Upper lobe of left lung (tissue), 6 donors: ENCODE measurements at regions not wholly inside any gene's neighbourhood (a gene's known extent, or its start where the extent isn't known, plus 50 kb on each side); places are given as distances from the start of the nearest gene placed in this dataset.

Source experiments
- ATAC-seq, 2 donors: fragments of 200-7000 bp; cut with Tn5 transposase; one replicate each; pipeline ENCODE4 v1.9.1; 2022; ENCODE audit warnings: mild to moderate bottlenecking in 2 of 2, moderate library complexity in 2 of 2; ENCODE audit not compliant: low FRiP score in 2 of 2
- DNase-seq, 2 donors: peaks; one replicate each; pipeline ENCODE4 v3.0.0-alpha.2; 2019 to 2020
- H3K27ac ChIP-seq, 4 donors: fragments of 200-600 bp; sonication (generic); one replicate each; pipeline ENCODE4 v1.5.1; 2016 to 2019
- H3K27me3 ChIP-seq, 4 donors: fragments of 200-600 bp; sonication (generic); one replicate each; pipeline ENCODE4 v1.5.1; 2017 to 2019
- H3K36me3 ChIP-seq, 4 donors: fragments of 200-600 bp; sonication (generic); one replicate each; pipeline ENCODE4 v1.5.1; 2016 to 2019
- H3K4me1 ChIP-seq, 4 donors: fragments of 200-600 bp; sonication (generic); one replicate each; pipeline ENCODE4 v1.5.1; 2018 to 2019
- H3K4me3 ChIP-seq, 4 donors: fragments of 200-600 bp; sonication (generic); one replicate each; pipeline ENCODE4 v1.5.1; 2017 to 2019; ENCODE audit warnings: mild to moderate bottlenecking in 2 of 4, moderate library complexity in 1 of 4
- H3K9me3 ChIP-seq, 4 donors: fragments of 200-600 bp; sonication (generic); one replicate each; pipeline ENCODE4 v1.5.1; 2018 to 2019
- CTCF ChIP-seq, 6 experiments: fragments of 450-650 bp in 4 of 6; fragments of 200-600 bp in 2 of 6; sonication (generic) in 2 of 6; IDR thresholded peaks; one replicate each; pipeline ENCODE4 v1.5.1; 2016 to 2019; ENCODE audit warnings: antibody characterized with exemption in 6 of 6
- EP300 ChIP-seq, 4 donors: sonication (generic); formaldehyde crosslinking; IDR thresholded peaks; one replicate each; pipeline ENCODE4 v1.5.1; 2017; ENCODE audit warnings: antibody characterized with exemption in 4 of 4, control low read depth in 2 of 4
- POLR2A ChIP-seq, 4 donors: fragments of 450-650 bp; IDR thresholded peaks; one replicate each; pipeline ENCODE4 v1.5.1; 2016 to 2017; ENCODE audit warnings: antibody characterized with exemption in 4 of 4, mild to moderate bottlenecking in 2 of 4
- POLR2AphosphoS5 ChIP-seq, 2 donors: sonication (generic); formaldehyde crosslinking; IDR thresholded peaks; one replicate each; pipeline ENCODE4 v1.5.1; 2017; ENCODE audit warnings: antibody characterized with exemption in 2 of 2
- WGBS, 2 donors: methylation state at CpG; one replicate each; pipeline ENCODE4 v1.1.5; 2017 to 2018; 5-methylcytosine and 5-hydroxymethylcytosine counted together
- donor health status: DM: no; HTN: no; CAD: no; lungs with moderate emphysema.
- donor health status: DM: no; HTN: yes; CAD: no; lungs with severe emphysema.

GRCh38 chr19:28422791-28423650, 789.9 kb downstream of the UQCRFS1 start:
- no peak overlapping the region for H3K4me3 ChIP-seq
- no peaks in the 10 kb centered on the region for H3K4me1 ChIP-seq
- DNase-seq (no peak), ATAC-seq (no peak)
- WGBS, 2 donors, result 69 to 71% methylated on average over 6 of the region's 6 CpGs
- H3K9me3 ChIP-seq, result no peaks in the 10 kb centered on the region
- no peak overlapping the region for H3K27ac ChIP-seq
- TF ChIP-seq CTCF (IDR thresholded peaks at IDR 0.05) (no peak), EP300 (IDR thresholded peaks at IDR 0.05) (no peak), POLR2A (IDR thresholded peaks at IDR 0.05) (no peak), POLR2AphosphoS5 (IDR thresholded peaks at IDR 0.05) (no peak)
- H3K27me3 ChIP-seq, result no peaks in the 10 kb centered on the region
- H3K36me3 ChIP-seq, result no peaks in the 10 kb centered on the region

- no peak overlapping the region for H3K4me3 ChIP-seq
- DNase-seq (no peak), ATAC-seq (no peak)
- no peaks in the 10 kb centered on the region for H3K27me3 ChIP-seq
- TF ChIP-seq EP300 (IDR thresholded peaks at IDR 0.05) (no peak), POLR2AphosphoS5 (IDR thresholded peaks at IDR 0.05) (no peak), CTCF (IDR thresholded peaks at IDR 0.05) (no peak), POLR2A (IDR thresholded peaks at IDR 0.05) (no peak)
- H3K4me1 ChIP-seq, result no peaks in the 10 kb centered on the region
- H3K27ac ChIP-seq, result no peak overlapping the region
- no peaks in the 10 kb centered on the region for H3K36me3 ChIP-seq
- WGBS, 2 donors, result 81 to 83% methylated on average over 7 of the region's 7 CpGs
- H3K9me3 ChIP-seq, result no peaks in the 10 kb centered on the region
These were observed 790.9 kb downstream of the UQCRFS1 start for GRCh38 chr19:28422046-28422445.

- no peak overlapping the region for H3K4me3 ChIP-seq
- H3K27ac ChIP-seq, result no peak overlapping the region
- TF ChIP-seq POLR2A (IDR thresholded peaks at IDR 0.05) (no peak), EP300 (IDR thresholded peaks at IDR 0.05) (no peak), POLR2AphosphoS5 (IDR thresholded peaks at IDR 0.05) (no peak), CTCF (IDR thresholded peaks at IDR 0.05) (no peak)
- no peak for ATAC-seq
- H3K27me3 ChIP-seq, result no peaks in the 10 kb centered on the region
- WGBS, 2 donors, result 70 to 74% methylated on average over 7 to 13 of the region's 13 CpGs
- H3K4me1 ChIP-seq, result no peaks in the 10 kb centered on the region
- H3K36me3 ChIP-seq, result no peaks in the 10 kb centered on the region
- DNase-seq, result no peak
- no peaks in the 10 kb centered on the region for H3K9me3 ChIP-seq
These were observed 792.0 kb downstream of the UQCRFS1 start for GRCh38 chr19:28420811-28421550.

GRCh38 chr19:28419312-28419711, 793.6 kb downstream of the UQCRFS1 start:
- no peaks in the 10 kb centered on the region for H3K36me3 ChIP-seq
- DNase-seq (peak in 1 of 2 donors; percentile 10), ATAC-seq (no peak)
- H3K27me3 ChIP-seq, result no peaks in the 10 kb centered on the region
- H3K9me3 ChIP-seq, result no peaks in the 10 kb centered on the region
- TF ChIP-seq POLR2A (IDR thresholded peaks at IDR 0.05) (no peak), POLR2AphosphoS5 (IDR thresholded peaks at IDR 0.05) (no peak), CTCF (IDR thresholded peaks at IDR 0.05) (no peak), EP300 (IDR thresholded peaks at IDR 0.05) (no peak)
- H3K4me1 ChIP-seq, result no peaks in the 10 kb centered on the region
- H3K27ac ChIP-seq, result no peak overlapping the region
- WGBS, 2 donors, result 86 to 87% methylated on average over 2 of the region's 2 CpGs
- H3K4me3 ChIP-seq, result no peak overlapping the region
